Activated naive CD8-positive, alpha-beta T cell treated with anti-CD3 and anti-CD28 coated beads, Interleukin-2, amount 10 ng/mL, durations not matched to agents 7 days and 5 days (primary cell): ENCODE measurements at regions not wholly inside any gene's neighbourhood (a gene's known extent, or its start where the extent isn't known, plus 50 kb on each side); places are given as distances from the start of the nearest gene placed in this dataset.
"Not testable (repeated sequence)": the region's sequence is repeated elsewhere in the genome, so short reads cannot be mapped to it uniquely, and the experiment has no call there.

Experiments
- ATAC-seq: fragments of 150-1000 bp; cut with Tn5 transposase; one replicate; pipeline ENCODE4 v1.10.0; 2021; ENCODE audit warnings: low read depth, moderate library complexity
- POLR2A ChIA-PET: fragments of 350-600 bp; sonication (Branson Sonifier 250); formaldehyde crosslinking; loops from one replicate; lab custom pipeline; 2021; ENCODE audit warnings: antibody characterized with exemption; lab: Charles Lee
- DNase-seq: peaks from one replicate; pipeline ENCODE4 v3.0.0; 2021
- H3K27ac Mint-ChIP-seq: one replicate; pipeline ENCODE4 v1.8.0; 2022; ENCODE audit warnings: mild to moderate bottlenecking, mixed read lengths
- H3K27me3 Mint-ChIP-seq: one replicate; pipeline ENCODE4 v1.8.0; 2022; ENCODE audit warnings: mild to moderate bottlenecking, moderate library complexity, mixed read lengths
- H3K36me3 Mint-ChIP-seq: one replicate; pipeline ENCODE4 v1.8.0; 2021; ENCODE audit warnings: mild to moderate bottlenecking, mixed read lengths
- H3K4me1 Mint-ChIP-seq: one replicate; pipeline ENCODE4 v1.8.0; 2021; ENCODE audit warnings: mixed read lengths
- H3K4me3 Mint-ChIP-seq: one replicate; pipeline ENCODE4 v1.8.0; 2022; ENCODE audit warnings: mild to moderate bottlenecking, moderate library complexity, mixed read lengths
- H3K9me3 Mint-ChIP-seq: one replicate; pipeline ENCODE4 v1.8.0; 2021; ENCODE audit warnings: mixed read lengths

DNA sequence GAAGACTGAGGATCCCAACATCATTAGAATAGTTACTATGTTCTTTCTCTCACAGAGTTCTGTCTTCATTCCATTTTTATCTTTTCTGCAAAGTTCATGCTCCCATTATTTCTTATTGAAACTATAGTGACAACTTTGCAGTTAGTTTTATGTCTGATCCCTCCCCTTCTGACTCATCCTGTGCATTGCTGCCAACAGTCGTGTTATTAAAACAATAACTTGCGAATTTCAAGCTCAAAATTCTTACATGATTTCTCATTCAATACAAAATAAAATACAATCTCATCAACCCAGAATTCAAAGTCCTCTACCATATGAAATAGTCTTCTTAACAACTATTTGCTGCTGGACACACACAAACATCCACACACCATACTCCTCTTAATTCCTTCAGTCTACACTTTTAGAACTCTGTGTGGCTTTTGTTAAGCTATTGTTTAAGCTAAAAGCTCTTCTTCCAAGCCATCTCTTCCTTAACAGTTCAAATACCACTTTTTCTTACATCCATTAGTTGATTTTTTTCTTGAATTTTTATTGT, 261.4 kb upstream of the IRAK1BP1 start:
- POLR2A ChIA-PET: no interaction called here
- DNase-seq: no peak
- H3K27ac Mint-ChIP-seq: no peak overlapping the region
- no peak for ATAC-seq
- no peaks in the 10 kb centered on the region for H3K27me3 Mint-ChIP-seq
- H3K4me3 Mint-ChIP-seq: no peak overlapping the region
- H3K4me1 Mint-ChIP-seq: no peaks in the 10 kb centered on the region
- no peaks in the 10 kb centered on the region for H3K36me3 Mint-ChIP-seq
- H3K9me3 Mint-ChIP-seq: no peaks in the 10 kb centered on the region

GRCh38 chr6:78607189-78607588, 260.2 kb upstream of the IRAK1BP1 start:
- H3K9me3 Mint-ChIP-seq: no peaks in the 10 kb centered on the region
- H3K27me3 Mint-ChIP-seq: no peaks in the 10 kb centered on the region
- no peaks in the 10 kb centered on the region for H3K4me1 Mint-ChIP-seq
- DNase-seq (no peak), ATAC-seq (no peak)
- H3K36me3 Mint-ChIP-seq: no peaks in the 10 kb centered on the region
- no peak overlapping the region for H3K27ac Mint-ChIP-seq
- POLR2A ChIA-PET: no interaction called here
- no peak overlapping the region for H3K4me3 Mint-ChIP-seq

DNA sequence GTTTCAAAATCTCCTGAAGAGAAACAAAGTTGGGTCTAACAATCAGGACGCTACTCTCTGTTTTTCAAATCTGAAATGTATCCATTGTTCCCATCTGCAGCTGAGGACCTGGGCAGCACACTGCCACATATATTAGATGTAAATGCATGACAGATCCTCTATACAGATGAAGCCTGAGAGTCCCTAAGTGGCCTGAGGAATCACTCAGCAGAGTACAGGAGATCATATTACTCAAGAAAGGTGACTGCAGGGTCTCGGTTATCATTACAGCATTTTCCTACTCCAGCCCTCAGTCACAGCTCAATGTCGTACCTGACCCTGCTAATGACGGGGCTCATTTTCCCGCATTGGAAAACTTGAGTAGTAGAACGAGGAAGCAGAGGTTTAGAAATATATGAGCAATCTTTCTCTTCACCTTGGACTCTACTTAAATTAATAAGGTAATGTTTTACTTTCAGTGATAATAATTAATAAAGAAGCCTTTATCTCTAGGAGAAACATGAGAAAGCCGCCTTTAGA, 256.2 kb upstream of the IRAK1BP1 start:
- POLR2A ChIA-PET: no interaction called here
- Mint-ChIP-seq H3K27me3 (no peaks in the 10 kb centered on the region), H3K36me3 (no peaks in the 10 kb centered on the region), H3K4me1 (no peaks in the 10 kb centered on the region), H3K27ac (no peak overlapping the region), H3K4me3 (no peak overlapping the region), H3K9me3 (no peaks in the 10 kb centered on the region)
- ATAC-seq (no peak), DNase-seq (no peak)

DNA sequence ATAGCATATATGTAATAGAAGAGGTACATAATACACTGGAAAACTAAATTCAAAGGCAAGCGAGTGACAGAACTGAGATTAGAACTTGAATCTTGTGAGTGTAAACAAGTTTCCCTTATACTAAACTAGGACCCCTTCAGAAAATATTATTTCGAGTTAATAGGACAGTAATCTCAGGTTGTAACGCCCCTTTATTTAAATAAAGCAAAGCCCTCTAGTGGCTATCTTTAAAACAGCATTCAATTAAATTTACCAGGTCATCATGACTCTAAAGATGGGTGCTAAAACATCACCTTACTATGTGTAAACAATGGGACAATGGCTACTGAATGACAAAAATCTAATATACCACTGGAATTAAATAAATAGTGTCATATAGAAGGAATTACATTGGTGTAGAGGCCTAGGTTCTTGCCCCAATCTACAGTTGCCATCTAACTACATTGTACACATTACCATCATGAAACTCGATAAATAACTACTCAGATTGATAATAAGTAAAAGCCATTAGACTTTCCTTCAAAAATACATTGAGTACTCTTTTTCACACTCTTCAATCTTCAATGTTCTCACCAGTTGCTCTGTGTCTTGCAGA, 255.4 kb upstream of the IRAK1BP1 start:
- Mint-ChIP-seq H3K9me3 (no peaks in the 10 kb centered on the region), H3K27me3 (no peaks in the 10 kb centered on the region), H3K4me3 (no peak overlapping the region), H3K36me3 (no peaks in the 10 kb centered on the region), H3K4me1 (no peaks in the 10 kb centered on the region), H3K27ac (no peak overlapping the region)
- ATAC-seq: no peak
- no peak for DNase-seq
- POLR2A ChIA-PET: no interaction called here

GRCh38 chr6:78614961-78615360, 252.4 kb upstream of the IRAK1BP1 start:
- H3K36me3 Mint-ChIP-seq: no peaks in the 10 kb centered on the region
- H3K27me3 Mint-ChIP-seq: no peaks in the 10 kb centered on the region
- POLR2A ChIA-PET: no interaction called here
- H3K4me1 Mint-ChIP-seq: no peaks in the 10 kb centered on the region
- no peaks in the 10 kb centered on the region for H3K9me3 Mint-ChIP-seq
- no peak overlapping the region for H3K27ac Mint-ChIP-seq
- ATAC-seq: no peak
- no peak overlapping the region for H3K4me3 Mint-ChIP-seq
- no peak for DNase-seq

GRCh38 chr6:78615430-78615904, 251.9 kb upstream of the IRAK1BP1 start:
- Mint-ChIP-seq H3K27me3 (no peaks in the 10 kb centered on the region), H3K27ac (no peak overlapping the region), H3K36me3 (no peaks in the 10 kb centered on the region), H3K4me3 (no peak overlapping the region), H3K4me1 (no peaks in the 10 kb centered on the region), H3K9me3 (no peaks in the 10 kb centered on the region)
- POLR2A ChIA-PET: no interaction called here
- ATAC-seq: no peak
- no peak for DNase-seq

- no peak overlapping the region for H3K27ac Mint-ChIP-seq
- H3K4me3 Mint-ChIP-seq: no peak overlapping the region
- ATAC-seq (no peak), DNase-seq (no peak)
- H3K36me3 Mint-ChIP-seq: no peaks in the 10 kb centered on the region
- no peaks in the 10 kb centered on the region for H3K9me3 Mint-ChIP-seq
- H3K4me1 Mint-ChIP-seq: no peaks in the 10 kb centered on the region
- H3K27me3 Mint-ChIP-seq: no peaks in the 10 kb centered on the region
- POLR2A ChIA-PET: no interaction called here
Observed at GRCh38 chr6:78618970-78619369, 248.4 kb upstream of the IRAK1BP1 start.

DNA sequence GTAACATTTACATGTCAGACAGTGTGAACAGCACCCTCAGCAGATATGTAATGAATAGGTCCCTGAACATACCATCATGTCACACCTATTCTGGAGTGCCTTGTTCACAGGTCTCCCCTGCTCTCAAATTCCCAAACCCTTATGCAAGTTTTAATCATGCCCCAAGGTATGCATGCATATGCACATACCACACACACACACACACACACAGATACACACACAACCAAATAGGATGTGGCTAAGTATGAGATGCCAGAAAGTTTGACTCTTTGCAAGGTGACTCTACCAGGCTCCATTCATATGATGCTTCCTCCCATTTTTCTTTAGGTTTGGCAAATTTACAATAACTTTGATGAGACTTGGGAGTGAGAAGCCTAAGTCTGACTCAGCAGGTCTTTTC, 243.8 kb upstream of the IRAK1BP1 start:
- no peaks in the 10 kb centered on the region for H3K27me3 Mint-ChIP-seq
- POLR2A ChIA-PET: no interaction called here
- H3K9me3 Mint-ChIP-seq: no peaks in the 10 kb centered on the region
- H3K27ac Mint-ChIP-seq: no peak overlapping the region
- DNase-seq (no peak), ATAC-seq (no peak)
- H3K36me3 Mint-ChIP-seq: no peaks in the 10 kb centered on the region
- H3K4me3 Mint-ChIP-seq: no peak overlapping the region
- H3K4me1 Mint-ChIP-seq: no peaks in the 10 kb centered on the region

GRCh38 chr6:78629154-78629721, 238.1 kb upstream of the IRAK1BP1 start:
- Mint-ChIP-seq H3K4me1 (no peaks in the 10 kb centered on the region), H3K9me3 (no peaks in the 10 kb centered on the region), H3K36me3 (no peaks in the 10 kb centered on the region), H3K27ac (no peak overlapping the region), H3K4me3 (no peak overlapping the region), H3K27me3 (peaks cover 10% of the 10 kb centered on the region)
- POLR2A ChIA-PET: no interaction called here
- DNase-seq (no peak), ATAC-seq (no peak)

DNA sequence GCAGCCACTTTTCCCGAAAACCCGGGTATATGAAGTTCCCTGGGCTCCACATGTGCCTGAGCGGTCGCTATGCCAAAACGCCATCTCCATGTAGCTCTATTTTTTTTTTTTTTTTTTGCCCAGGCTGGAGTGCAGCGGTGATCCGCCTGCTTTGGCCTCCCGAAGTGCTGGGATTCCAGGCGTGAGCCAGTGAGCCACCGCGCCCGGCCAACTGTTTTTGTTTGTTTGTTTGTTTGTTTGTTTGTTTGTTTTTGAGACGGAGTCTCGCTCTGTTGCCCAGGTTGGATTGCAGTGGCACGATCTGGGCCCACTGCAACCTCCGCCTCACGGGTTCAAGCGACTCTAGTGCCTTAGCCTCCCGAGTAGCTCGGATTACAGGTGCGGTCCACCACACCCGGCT, 237.5 kb upstream of the IRAK1BP1 start:
- Mint-ChIP-seq H3K36me3 (no peaks in the 10 kb centered on the region), H3K27ac (no peak overlapping the region), H3K9me3 (no peaks in the 10 kb centered on the region), H3K27me3 (peaks cover 10% of the 10 kb centered on the region), H3K4me1 (no peaks in the 10 kb centered on the region), H3K4me3 (no peak overlapping the region)
- no peak for ATAC-seq
- DNase-seq: no peak
- POLR2A ChIA-PET: no interaction called here

DNA sequence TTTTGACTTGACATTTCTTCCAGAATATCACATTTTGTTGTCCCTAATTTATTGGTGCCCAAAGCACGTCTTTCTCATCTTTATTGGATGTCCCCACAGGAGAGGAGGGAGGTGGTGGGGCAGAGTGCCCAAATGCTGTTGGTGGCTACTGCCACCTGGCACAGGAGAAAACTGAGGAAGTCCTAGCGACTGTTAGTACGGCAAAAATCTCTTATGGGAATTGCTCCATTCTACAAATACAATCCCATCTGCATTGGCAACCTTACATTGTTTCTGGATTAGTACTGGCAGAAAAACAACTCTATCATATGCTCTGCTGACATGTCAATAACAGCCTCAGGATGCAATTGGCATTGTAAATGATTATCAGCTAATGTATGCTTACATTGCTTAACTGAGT, 235.4 kb upstream of the IRAK1BP1 start:
- H3K36me3 Mint-ChIP-seq: no peaks in the 10 kb centered on the region
- H3K27ac Mint-ChIP-seq: no peak overlapping the region
- no peak overlapping the region for H3K4me3 Mint-ChIP-seq
- no peaks in the 10 kb centered on the region for H3K9me3 Mint-ChIP-seq
- H3K4me1 Mint-ChIP-seq: no peaks in the 10 kb centered on the region
- DNase-seq: no peak
- H3K27me3 Mint-ChIP-seq: peaks cover 10% of the 10 kb centered on the region
- ATAC-seq: no peak
- POLR2A ChIA-PET: no interaction called here

DNA sequence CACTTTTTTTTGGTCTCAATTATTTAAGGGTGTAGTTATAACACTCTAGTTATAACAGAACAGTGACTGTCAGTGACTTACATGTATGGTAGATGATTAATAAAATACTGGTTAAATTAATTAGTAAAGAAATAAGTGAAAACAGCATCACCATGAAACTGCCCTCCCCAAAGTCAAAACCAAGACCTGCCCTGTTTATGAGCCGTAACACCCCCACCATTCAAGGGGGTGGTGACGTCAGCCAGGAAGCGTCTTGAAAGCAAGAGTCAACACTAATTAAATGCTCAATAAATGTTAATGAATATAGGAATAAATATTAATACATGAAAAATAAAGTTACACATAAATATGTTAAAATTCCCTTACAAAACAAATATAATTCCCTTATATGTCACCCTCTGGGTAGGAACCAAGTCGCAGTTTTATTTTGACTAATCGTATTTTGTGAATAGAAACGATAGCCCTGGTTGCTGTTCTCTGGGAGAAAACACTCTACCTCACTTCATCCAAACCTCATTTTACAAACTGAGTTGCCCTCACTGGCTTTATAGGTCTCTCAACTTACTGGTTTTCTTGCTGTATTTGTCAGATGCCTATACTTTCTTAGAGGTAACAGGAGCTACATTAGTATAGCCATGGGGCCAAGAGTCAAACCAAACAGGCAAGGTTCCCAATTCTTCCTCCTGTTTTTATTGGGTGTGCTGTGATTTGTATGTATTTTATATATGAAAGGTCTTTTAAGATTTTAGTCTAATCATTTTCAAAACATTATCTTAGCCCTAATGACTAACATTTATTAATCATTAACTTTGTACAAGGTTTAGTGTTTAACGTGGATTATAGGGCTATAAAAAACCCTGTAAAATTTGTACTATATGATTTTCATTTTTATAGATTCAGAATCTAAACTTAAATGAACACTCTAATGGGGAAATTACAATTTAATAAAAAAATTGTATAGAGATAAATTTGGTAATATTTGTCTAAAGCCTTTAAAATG, 227.9 kb upstream of the IRAK1BP1 start:
- Mint-ChIP-seq H3K4me1 (no peaks in the 10 kb centered on the region), H3K36me3 (no peaks in the 10 kb centered on the region), H3K27me3 (no peaks in the 10 kb centered on the region), H3K27ac (no peak overlapping the region), H3K9me3 (peaks cover 7% of the 10 kb centered on the region), H3K4me3 (no peak overlapping the region)
- no peak for DNase-seq
- ATAC-seq: no peak
- POLR2A ChIA-PET: no interaction called here

- DNase-seq, H3K4me3 Mint-ChIP-seq: not testable (repeated sequence)
Observed at GRCh38 chr6:78643976-78644375, 223.4 kb upstream of the IRAK1BP1 start.

More at GRCh38 chr6:78643976-78644375, 223.4 kb upstream of the IRAK1BP1 start:
- H3K27ac Mint-ChIP-seq, ATAC-seq, POLR2A ChIA-PET, H3K9me3 Mint-ChIP-seq, H3K27me3 Mint-ChIP-seq, H3K36me3 Mint-ChIP-seq, H3K4me1 Mint-ChIP-seq: not testable (repeated sequence)
